Stimulated activated memory B cell treated with anti-CD40 and anti-IgM and Interleukin-4, amounts not matched to agents 10 μg/mL and 1 μg/mL and 100 μg/mL, for 72 hours (primary cell): ENCODE measurements at regions not wholly inside any gene's neighbourhood (a gene's known extent, or its start where the extent isn't known, plus 50 kb on each side); places are given as distances from the start of the nearest gene placed in this dataset.

Experiments used
- ATAC-seq: fragments of 150-1000 bp; cut with Tn5 transposase; 2 replicates; pipeline ENCODE4 v1.10.0; 2021
- H3K27ac Mint-ChIP-seq: one replicate; pipeline ENCODE4 v1.8.0; 2022; ENCODE audit warnings: mild to moderate bottlenecking, mixed read lengths
- H3K27me3 Mint-ChIP-seq: one replicate; pipeline ENCODE4 v1.8.0; 2022; ENCODE audit warnings: mixed read lengths
- H3K36me3 Mint-ChIP-seq: one replicate; pipeline ENCODE4 v1.8.0; 2022; ENCODE audit warnings: mixed read lengths
- H3K4me1 Mint-ChIP-seq: one replicate; pipeline ENCODE4 v1.8.0; 2022; ENCODE audit warnings: mixed read lengths
- H3K4me3 Mint-ChIP-seq: one replicate; pipeline ENCODE4 v1.8.0; 2022; ENCODE audit warnings: mild to moderate bottlenecking, moderate library complexity, mixed read lengths
- H3K9me3 Mint-ChIP-seq: one replicate; pipeline ENCODE4 v1.8.0; 2022; ENCODE audit warnings: mixed read lengths

GRCh38 chr18:52008736-52009135 is 331.3 kb upstream of the DCC start:
- no peaks in the 10 kb centered on the region for H3K36me3 Mint-ChIP-seq
- no peak overlapping the region for H3K4me3 Mint-ChIP-seq
- H3K9me3 Mint-ChIP-seq: no peaks in the 10 kb centered on the region
- H3K4me1 Mint-ChIP-seq: no peaks in the 10 kb centered on the region
- H3K27ac Mint-ChIP-seq: no peak overlapping the region
- H3K27me3 Mint-ChIP-seq: no peaks in the 10 kb centered on the region
- ATAC-seq: no peak

GRCh38 chr18:52009958-52010357 is 330.0 kb upstream of the DCC start:
- H3K4me1 Mint-ChIP-seq: no peaks in the 10 kb centered on the region
- H3K36me3 Mint-ChIP-seq: no peaks in the 10 kb centered on the region
- ATAC-seq: no peak
- H3K27me3 Mint-ChIP-seq: no peaks in the 10 kb centered on the region
- no peaks in the 10 kb centered on the region for H3K9me3 Mint-ChIP-seq
- H3K4me3 Mint-ChIP-seq: no peak overlapping the region
- no peak overlapping the region for H3K27ac Mint-ChIP-seq

GRCh38 chr18:52045946-52046675 is 293.9 kb upstream of the DCC start:
- Mint-ChIP-seq H3K27me3 (no peaks in the 10 kb centered on the region), H3K27ac (no peak overlapping the region), H3K36me3 (no peaks in the 10 kb centered on the region)

GRCh38 chr18:52046842-52047241 is 293.2 kb upstream of the DCC start:
- Mint-ChIP-seq H3K36me3 (no peaks in the 10 kb centered on the region), H3K4me3 (no peak overlapping the region), H3K27me3 (no peaks in the 10 kb centered on the region), H3K4me1 (peaks cover 5% of the 10 kb centered on the region), H3K9me3 (no peaks in the 10 kb centered on the region), H3K27ac (no peak overlapping the region)
- no peak for ATAC-seq

More at GRCh38 chr18:52045946-52046675, 293.9 kb upstream of the DCC start:
- Mint-ChIP-seq H3K4me1 (peaks cover 5% of the 10 kb centered on the region), H3K9me3 (no peaks in the 10 kb centered on the region), H3K4me3 (no peak overlapping the region)
- ATAC-seq: no peak

- no peaks in the 10 kb centered on the region for H3K36me3 Mint-ChIP-seq
- H3K4me1 Mint-ChIP-seq: no peaks in the 10 kb centered on the region
- peaks cover 11% of the 10 kb centered on the region for H3K9me3 Mint-ChIP-seq
- H3K4me3 Mint-ChIP-seq: no peak overlapping the region
- no peak for ATAC-seq
- H3K27me3 Mint-ChIP-seq: no peaks in the 10 kb centered on the region
- H3K27ac Mint-ChIP-seq: no peak overlapping the region
Measured at GRCh38 chr18:52054324-52054723, 285.7 kb upstream of the DCC start.

- Mint-ChIP-seq H3K4me3 (no peak overlapping the region), H3K36me3 (no peaks in the 10 kb centered on the region), H3K9me3 (peaks cover 14% of the 10 kb centered on the region), H3K4me1 (no peaks in the 10 kb centered on the region), H3K27me3 (no peaks in the 10 kb centered on the region), H3K27ac (no peak overlapping the region)
- no peak for ATAC-seq
Measured at GRCh38 chr18:52060607-52061304, 279.2 kb upstream of the DCC start.

GRCh38 chr18:52063923-52064322 is 276.1 kb upstream of the DCC start:
- Mint-ChIP-seq H3K36me3 (no peaks in the 10 kb centered on the region), H3K4me3 (no peak overlapping the region), H3K27me3 (no peaks in the 10 kb centered on the region), H3K27ac (no peak overlapping the region), H3K9me3 (peaks cover 11% of the 10 kb centered on the region), H3K4me1 (no peaks in the 10 kb centered on the region)
- no peak for ATAC-seq

- Mint-ChIP-seq H3K27ac (no peak overlapping the region), H3K4me3 (no peak overlapping the region), H3K4me1 (no peaks in the 10 kb centered on the region), H3K36me3 (peaks cover under 1% of the 10 kb centered on the region), H3K27me3 (no peaks in the 10 kb centered on the region), H3K9me3 (peaks cover 12% of the 10 kb centered on the region)
- no peak for ATAC-seq
Measured at GRCh38 chr18:52069201-52069600, 270.8 kb upstream of the DCC start.

- Mint-ChIP-seq H3K27ac (no peak overlapping the region), H3K9me3 (peaks cover 14% of the 10 kb centered on the region), H3K4me3 (no peak overlapping the region), H3K27me3 (no peaks in the 10 kb centered on the region), H3K36me3 (peaks cover 6% of the 10 kb centered on the region), H3K4me1 (no peaks in the 10 kb centered on the region)
- no peak for ATAC-seq
Measured at GRCh38 chr18:52070291-52070756, 269.7 kb upstream of the DCC start.

GRCh38 chr18:52077251-52077983 is 262.6 kb upstream of the DCC start:
- H3K36me3 Mint-ChIP-seq: peaks cover 6% of the 10 kb centered on the region
- H3K27me3 Mint-ChIP-seq: no peaks in the 10 kb centered on the region
- H3K4me3 Mint-ChIP-seq: no peak overlapping the region
- H3K27ac Mint-ChIP-seq: no peak overlapping the region
- peaks cover 8% of the 10 kb centered on the region for H3K9me3 Mint-ChIP-seq
- no peaks in the 10 kb centered on the region for H3K4me1 Mint-ChIP-seq
- no peak for ATAC-seq

- H3K27me3 Mint-ChIP-seq: no peaks in the 10 kb centered on the region
- H3K4me1 Mint-ChIP-seq: no peaks in the 10 kb centered on the region
- H3K9me3 Mint-ChIP-seq: peaks cover under 1% of the 10 kb centered on the region
- no peak overlapping the region for H3K27ac Mint-ChIP-seq
- H3K4me3 Mint-ChIP-seq: no peak overlapping the region
- ATAC-seq: no peak
- H3K36me3 Mint-ChIP-seq: no peaks in the 10 kb centered on the region
Measured at GRCh38 chr18:52082246-52082645, 257.8 kb upstream of the DCC start.

- no peak for ATAC-seq
- no peaks in the 10 kb centered on the region for H3K4me1 Mint-ChIP-seq
- no peaks in the 10 kb centered on the region for H3K9me3 Mint-ChIP-seq
- no peaks in the 10 kb centered on the region for H3K27me3 Mint-ChIP-seq
- H3K36me3 Mint-ChIP-seq: no peaks in the 10 kb centered on the region
- H3K27ac Mint-ChIP-seq: no peak overlapping the region
- H3K4me3 Mint-ChIP-seq: no peak overlapping the region
Measured at GRCh38 chr18:52087140-52087539, 252.9 kb upstream of the DCC start.

- Mint-ChIP-seq H3K36me3 (no peaks in the 10 kb centered on the region), H3K27ac (no peak overlapping the region), H3K27me3 (no peaks in the 10 kb centered on the region), H3K9me3 (no peaks in the 10 kb centered on the region), H3K4me3 (no peak overlapping the region), H3K4me1 (no peaks in the 10 kb centered on the region)
- no peak for ATAC-seq
Measured at GRCh38 chr18:52090005-52090404, 250.0 kb upstream of the DCC start.

GRCh38 chr18:52093171-52093570 is 246.8 kb upstream of the DCC start:
- Mint-ChIP-seq H3K4me1 (no peaks in the 10 kb centered on the region), H3K27ac (no peak overlapping the region), H3K36me3 (no peaks in the 10 kb centered on the region), H3K27me3 (no peaks in the 10 kb centered on the region), H3K4me3 (no peak overlapping the region), H3K9me3 (no peaks in the 10 kb centered on the region)
- no peak for ATAC-seq

GRCh38 chr18:52118684-52119083 is 221.3 kb upstream of the DCC start:
- Mint-ChIP-seq H3K27ac (no peak overlapping the region), H3K27me3 (no peaks in the 10 kb centered on the region), H3K4me3 (no peak overlapping the region), H3K9me3 (no peaks in the 10 kb centered on the region), H3K4me1 (no peaks in the 10 kb centered on the region), H3K36me3 (no peaks in the 10 kb centered on the region)
- no peak for ATAC-seq
